Upper lobe of left lung (tissue), 4 donors: ENCODE measurements at regions not wholly inside any gene's neighbourhood (a gene's known extent, or its start where the extent isn't known, plus 50 kb on each side); places are given as distances from the start of the nearest gene placed in this dataset.

Experiments used
- POLR2A ChIP-seq, 4 donors: fragments of 450-650 bp; IDR thresholded peaks; one replicate each; pipeline ENCODE4 v1.5.1; 2016 to 2017; ENCODE audit warnings: antibody characterized with exemption in 4 of 4, mild to moderate bottlenecking in 2 of 4
- POLR2AphosphoS5 ChIP-seq, 2 donors: sonication (generic); formaldehyde crosslinking; IDR thresholded peaks; one replicate each; pipeline ENCODE4 v1.5.1; 2017; ENCODE audit warnings: antibody characterized with exemption in 2 of 2
- TF ChIP-seq, protein P1 (sequence below), 6 experiments: fragments of 450-650 bp in 4 of 6; fragments of 200-600 bp in 2 of 6; sonication (generic) in 2 of 6; IDR thresholded peaks; one replicate each; pipeline ENCODE4 v1.5.1; 2016 to 2019; ENCODE audit warnings: antibody characterized with exemption in 6 of 6

DNA sequence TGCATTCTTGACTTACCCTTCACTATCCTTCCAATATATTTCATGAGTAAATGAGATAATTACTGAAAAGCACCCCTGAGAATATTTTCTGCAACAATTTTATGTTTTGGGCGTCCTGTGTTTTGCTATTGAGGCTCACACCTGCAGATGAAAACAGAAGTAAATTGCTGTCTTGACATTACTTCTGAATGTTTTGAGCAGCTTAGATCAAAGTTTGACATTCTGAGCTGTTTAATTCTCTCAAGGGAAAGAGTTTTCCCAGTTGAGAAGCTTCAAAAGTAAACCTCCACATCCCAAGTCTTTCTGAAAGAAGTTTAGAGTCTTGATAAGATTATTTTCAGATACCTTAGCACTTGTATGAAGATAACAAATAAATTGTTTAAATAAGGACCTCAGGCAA, 1667.2 kb upstream of the SLC10A2 start:
- TF ChIP-seq POLR2AphosphoS5 (IDR thresholded peaks at IDR 0.05) (no peak), POLR2A (IDR thresholded peaks at IDR 0.05) (no peak)
- TF ChIP-seq, protein P1, sequence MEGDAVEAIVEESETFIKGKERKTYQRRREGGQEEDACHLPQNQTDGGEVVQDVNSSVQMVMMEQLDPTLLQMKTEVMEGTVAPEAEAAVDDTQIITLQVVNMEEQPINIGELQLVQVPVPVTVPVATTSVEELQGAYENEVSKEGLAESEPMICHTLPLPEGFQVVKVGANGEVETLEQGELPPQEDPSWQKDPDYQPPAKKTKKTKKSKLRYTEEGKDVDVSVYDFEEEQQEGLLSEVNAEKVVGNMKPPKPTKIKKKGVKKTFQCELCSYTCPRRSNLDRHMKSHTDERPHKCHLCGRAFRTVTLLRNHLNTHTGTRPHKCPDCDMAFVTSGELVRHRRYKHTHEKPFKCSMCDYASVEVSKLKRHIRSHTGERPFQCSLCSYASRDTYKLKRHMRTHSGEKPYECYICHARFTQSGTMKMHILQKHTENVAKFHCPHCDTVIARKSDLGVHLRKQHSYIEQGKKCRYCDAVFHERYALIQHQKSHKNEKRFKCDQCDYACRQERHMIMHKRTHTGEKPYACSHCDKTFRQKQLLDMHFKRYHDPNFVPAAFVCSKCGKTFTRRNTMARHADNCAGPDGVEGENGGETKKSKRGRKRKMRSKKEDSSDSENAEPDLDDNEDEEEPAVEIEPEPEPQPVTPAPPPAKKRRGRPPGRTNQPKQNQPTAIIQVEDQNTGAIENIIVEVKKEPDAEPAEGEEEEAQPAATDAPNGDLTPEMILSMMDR (IDR thresholded peaks at IDR 0.05), result no peak
